ENCODE measurements at regions not wholly inside any gene's neighbourhood (a gene's known extent, or its start where the extent isn't known, plus 50 kb on each side); places are given as distances from the start of the nearest gene placed in this dataset.
"Not testable (repeated sequence)": the region's sequence is repeated elsewhere in the genome, so short reads cannot be mapped to it uniquely, and the experiment has no call there.

- no peak for DNase-seq
Observed at GRCh38 chrX:97863261-97863660, 979.6 kb downstream of the RPA4 start.

DNA sequence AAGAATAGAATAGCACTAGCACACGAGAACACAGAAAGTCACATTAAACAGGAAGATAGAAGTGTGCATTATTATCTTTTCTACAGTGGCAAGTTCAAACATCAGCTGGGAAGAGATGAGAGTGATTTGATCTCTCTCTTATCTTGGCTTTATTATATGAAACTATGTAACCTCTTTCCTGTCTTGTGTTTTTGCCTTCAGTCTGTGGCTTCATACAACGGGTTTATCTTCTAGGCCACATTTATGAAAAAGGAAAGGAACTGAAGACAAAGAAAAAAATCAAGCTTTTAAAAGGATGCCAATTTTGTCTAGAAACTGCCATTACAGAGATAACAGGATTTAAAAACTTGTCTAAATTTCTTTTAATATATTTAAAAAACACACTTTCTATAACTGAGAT is 983.6 kb downstream of the RPA4 start:
- DNase-seq: no peak

DNA sequence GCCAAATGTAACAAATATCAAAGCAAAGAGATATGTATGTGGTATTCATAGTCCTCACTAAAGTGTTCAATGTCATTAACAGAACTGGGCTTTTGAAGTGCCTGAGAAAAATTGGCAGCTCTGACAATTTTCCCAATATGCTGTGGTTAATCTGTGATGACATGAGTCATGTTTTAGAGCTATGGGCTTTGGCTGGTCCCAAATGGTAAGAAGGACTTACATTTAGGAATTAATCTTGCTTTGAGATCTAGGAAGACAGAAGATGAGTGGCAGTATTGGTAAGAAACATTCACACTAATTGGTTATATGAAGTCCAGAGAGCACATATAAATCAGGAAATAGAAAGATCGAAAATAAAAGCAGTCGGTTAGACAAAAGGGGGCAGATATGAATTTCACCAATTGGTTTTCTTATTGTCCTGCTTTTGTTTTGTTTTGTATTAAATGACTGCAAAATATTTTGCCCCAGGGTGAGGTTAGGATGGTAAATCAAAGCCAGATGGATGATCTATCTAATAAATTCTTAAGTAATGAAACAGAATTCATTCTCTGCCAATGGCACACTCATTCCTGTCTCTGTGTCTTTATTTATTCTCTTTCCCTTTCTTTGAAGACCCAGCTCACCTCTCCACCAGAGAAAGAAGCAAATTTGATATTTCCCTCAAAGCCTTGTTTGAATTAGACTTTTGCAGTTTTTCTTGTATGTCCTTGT is 993.1 kb downstream of the RPA4 start:
- DNase-seq: no peak

GRCh38 chrX:97882306-97882705 is 998.6 kb downstream of the RPA4 start:
- DNase-seq: no peak

DNA sequence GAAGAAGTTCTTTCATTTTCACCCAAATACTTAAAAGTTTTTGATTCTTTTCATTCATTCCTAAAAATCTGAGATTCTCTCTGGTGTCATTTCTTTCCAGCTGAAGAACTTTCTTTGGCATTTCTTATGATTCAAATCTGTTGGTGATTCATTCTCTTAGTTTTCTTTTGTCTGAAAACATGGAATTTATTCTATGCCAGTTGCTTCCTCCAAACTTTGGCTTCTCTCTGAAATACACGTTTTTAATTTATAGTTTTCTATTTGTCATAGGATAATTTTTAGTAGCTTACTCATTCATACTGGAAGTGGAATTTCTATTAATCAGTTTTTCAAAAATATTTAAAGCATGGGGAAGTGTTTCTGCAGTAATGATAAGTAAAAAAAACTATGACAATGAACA is 1012.0 kb downstream of the RPA4 start:
- no peak for DNase-seq

- DNase-seq: no peak
Observed at GRCh38 chrX:97897998-97898397, 1014.3 kb downstream of the RPA4 start.

DNA sequence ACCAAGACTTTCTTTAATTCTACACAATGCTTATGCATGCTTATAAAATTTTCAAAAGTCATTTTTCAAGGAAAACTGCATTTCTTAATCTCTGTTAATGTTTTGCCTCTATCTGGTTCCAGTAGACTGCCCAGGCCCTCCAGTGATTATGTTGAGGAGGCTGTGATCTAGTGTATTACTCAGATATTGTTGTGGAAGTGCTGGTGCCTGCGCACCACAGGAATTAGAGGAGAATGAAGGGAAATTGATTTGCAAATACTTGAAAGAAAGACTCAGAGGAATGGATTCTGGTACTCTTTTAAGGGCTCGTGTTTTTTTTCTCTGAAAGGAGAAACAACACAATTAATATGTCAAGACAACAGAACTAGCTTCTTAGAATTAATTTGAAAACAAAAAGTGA is 1015.1 kb downstream of the RPA4 start:
- no peak for DNase-seq

DNA sequence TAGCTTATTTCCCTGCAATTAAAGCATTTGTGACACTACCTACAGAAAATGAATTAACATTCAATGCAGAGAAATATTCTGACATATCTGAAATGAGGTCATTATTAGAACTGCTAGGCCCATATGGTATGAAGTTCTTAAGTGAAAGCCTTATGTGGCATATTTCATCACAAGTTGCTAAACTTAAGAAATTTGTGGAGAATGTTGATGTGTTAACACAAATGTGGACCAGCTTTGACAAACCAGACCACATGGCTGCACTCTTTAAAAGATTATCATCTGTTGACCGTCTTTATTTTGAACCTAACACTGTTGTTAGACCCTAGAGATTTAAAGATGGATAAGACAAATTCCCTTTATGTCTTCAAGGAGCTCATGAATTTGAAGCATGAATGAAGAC is 1024.1 kb downstream of the RPA4 start:
- no peak for DNase-seq

- no peak for DNase-seq
Observed at GRCh38 chrX:97909245-97909644, 1025.5 kb downstream of the RPA4 start.

DNA sequence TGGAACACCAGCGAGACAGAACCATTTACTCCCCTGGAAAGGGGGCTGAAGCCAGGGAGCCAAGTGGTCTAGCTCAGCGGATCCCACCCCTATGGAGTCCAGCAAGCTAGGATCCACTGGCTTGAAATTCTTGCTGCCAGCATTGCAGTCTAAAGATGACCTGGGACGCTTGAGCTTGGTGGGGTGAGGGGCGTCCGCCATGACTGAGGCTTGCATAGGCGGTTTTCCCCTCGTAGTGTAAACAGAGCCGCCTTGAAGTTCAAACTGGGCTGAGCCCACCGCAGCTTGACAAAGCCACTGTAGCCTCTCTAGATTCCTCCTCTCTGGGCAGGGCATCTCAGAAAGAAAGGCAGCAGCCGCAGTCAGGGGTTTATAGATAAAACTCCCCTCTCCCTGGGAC is 1031.7 kb downstream of the RPA4 start:
- not testable (repeated sequence) for DNase-seq

GRCh38 chrX:97921223-97921622 is 1037.5 kb downstream of the RPA4 start:
- DNase-seq: not testable (repeated sequence)

GRCh38 chrX:97931586-97931985 is 1047.9 kb downstream of the RPA4 start:
- DNase-seq: no peak

- DNase-seq: no peak
Observed at GRCh38 chrX:97936296-97936695, 1052.6 kb downstream of the RPA4 start.

- no peak for DNase-seq
Observed at GRCh38 chrX:97938706-97939105, 1055.0 kb downstream of the RPA4 start.

- DNase-seq: no peak
Observed at GRCh38 chrX:97968376-97969163, 1084.9 kb downstream of the RPA4 start.

DNA sequence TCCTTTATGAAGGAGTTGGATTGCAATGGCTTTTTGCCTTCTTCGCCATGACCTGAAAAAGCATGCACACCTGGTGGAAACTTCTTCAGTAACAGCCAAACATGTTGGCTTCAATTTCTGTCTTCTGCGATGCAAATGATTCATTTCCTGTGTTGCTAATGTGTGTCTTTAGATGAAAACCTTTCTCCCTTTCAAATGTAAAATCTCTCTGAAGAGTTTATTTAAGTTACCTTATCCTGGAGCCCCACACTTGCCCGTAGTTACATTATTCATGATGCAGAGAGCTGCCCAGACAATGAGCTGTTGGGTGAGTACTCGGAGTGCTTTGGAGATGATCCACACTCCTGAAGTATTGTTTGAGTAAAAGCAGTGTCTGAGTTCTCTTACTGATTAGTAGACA is 1100.9 kb downstream of the RPA4 start:
- DNase-seq: no peak

GRCh38 chrX:97985096-97985495 is 1101.4 kb downstream of the RPA4 start:
- no peak for DNase-seq

DNA sequence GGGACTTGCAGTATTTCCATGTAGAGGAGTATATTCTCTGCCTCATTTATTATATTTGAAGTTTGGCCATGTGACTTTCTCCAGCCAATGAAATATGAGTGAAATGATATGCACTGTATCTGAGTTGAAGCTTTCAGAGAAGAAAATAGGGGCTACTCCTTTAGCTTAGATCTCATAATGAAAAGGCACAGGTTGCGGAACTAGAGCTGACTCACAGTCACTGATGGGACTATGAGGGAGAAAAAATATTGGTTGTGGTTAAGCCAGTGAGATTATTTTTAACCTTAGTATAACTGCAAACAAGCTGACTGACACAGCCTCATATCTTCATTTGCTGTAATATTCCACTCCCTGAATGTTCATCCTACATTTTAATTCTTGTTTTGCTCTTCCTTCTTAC is 1104.3 kb downstream of the RPA4 start:
- DNase-seq: no peak

DNA sequence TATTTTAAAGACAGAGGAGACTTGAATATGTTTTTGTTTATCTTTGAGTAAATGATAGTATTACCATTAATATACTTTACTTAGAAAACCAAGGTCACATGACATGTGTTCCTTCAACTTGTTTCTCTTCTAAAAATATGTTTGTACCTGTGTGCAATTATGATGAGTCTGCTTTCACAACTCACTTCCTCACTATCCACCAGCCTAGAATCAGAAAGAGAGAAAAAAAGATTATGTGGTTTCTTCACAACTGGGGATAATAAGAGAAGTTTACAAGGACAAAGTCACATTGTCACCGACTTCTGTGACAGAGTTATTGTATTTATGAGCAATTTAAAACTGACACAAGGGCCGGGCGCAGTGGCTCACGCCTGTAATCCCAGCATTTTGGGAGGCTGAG is 1112.1 kb downstream of the RPA4 start:
- no peak for DNase-seq

DNA sequence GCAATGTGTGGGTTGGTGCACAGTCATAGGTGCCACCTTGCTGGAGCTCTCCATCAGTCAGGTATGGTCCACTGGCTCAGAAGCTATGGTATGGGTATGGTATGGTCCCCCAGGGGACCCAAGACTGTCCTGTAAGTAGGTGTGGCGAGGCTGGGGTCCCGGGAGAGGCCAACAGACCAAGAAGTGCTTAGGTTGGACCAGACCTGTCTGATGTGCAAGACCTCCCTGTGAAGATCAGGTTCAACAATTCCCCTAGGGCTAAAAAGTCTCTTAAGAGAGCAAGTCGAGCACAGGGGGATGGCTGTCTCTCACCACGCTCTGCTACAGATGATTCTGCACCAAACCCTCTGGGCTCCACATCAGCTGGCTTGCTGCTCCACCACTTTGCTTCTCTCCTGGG is 1145.0 kb downstream of the RPA4 start:
- no peak for DNase-seq

DNA sequence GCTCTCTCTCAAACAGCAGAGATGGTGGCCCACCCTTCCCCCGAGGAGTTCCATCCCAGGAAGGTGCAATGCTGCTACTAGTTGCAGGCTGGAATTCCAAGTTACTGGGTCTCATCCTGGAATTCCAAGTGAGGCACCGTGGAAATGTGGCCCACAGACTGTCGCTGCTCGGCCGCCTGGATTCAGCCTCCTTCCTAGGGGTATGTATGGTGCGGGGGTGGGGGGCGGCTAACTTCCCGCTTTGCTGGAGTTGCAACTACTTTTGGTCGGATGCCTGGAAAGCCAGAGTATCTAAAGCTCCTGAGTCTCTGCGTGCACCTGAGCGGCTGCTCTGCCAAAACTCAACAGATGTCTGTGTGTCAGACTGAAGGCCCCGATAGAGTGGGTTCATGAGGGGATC is 1146.2 kb downstream of the RPA4 start:
- no peak for DNase-seq

GRCh38 chrX:98057176-98057575 is 1173.5 kb downstream of the RPA4 start:
- no peak for DNase-seq

DNA sequence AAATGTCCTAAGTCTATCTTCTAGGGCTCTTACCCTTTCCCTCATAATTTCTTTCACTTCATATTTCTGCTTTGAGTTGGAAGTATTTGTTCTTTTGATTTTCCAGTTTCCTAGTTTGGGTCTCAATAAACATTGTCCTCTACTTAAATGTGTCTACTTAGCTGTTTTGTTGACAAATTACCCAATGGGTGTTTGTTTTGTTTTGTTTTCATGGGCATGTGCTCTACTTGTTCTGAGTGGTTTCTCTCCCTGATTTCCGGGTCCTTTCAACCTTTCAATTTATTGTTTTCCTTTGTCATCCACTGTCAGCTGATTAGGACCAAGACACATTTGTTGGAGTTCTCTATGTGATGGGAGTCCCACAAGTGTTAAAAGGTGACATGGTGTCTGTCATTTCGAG is 1181.4 kb downstream of the RPA4 start:
- no peak for DNase-seq

DNA sequence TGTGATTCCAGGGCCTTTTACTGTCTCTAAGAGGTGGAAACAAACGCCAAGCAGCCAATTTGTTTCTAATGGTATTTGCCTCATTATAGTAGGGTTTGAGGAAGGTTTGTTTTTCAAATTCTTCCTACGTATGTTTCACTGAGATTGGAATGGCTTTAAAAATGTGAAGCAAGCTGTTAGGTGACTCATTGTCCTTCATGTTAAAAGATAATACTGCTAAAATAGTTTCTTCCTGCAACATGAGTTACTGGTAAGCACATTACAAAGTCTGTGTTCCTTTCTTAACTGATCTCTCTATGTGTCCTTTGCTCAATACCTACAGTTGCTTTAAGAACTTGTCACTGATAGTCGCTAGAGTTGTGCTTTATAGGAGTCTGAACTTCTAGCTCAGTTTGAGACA is 1183.9 kb downstream of the RPA4 start:
- DNase-seq: no peak
